ENCODE measurements at regions not wholly inside any gene's neighbourhood (a gene's known extent, or its start where the extent isn't known, plus 50 kb on each side); places are given as distances from the start of the nearest gene placed in this dataset.

- H3K36me3 ChIP-seq (ENCODE audit: control insufficient read depth in 2 of 3, insufficient read depth in 3 of 3, low read length in 3 of 3), result no peaks in the 10 kb centered on the region
- no peaks in the 10 kb centered on the region for H3K27me3 ChIP-seq (ENCODE audit: control insufficient read depth, insufficient read depth, low read length)
- intact Hi-C loops (cut with DNase I), result no loop called here
- no peak overlapping the region for H3K4me3 ChIP-seq (ENCODE audit: low read length in 3 of 3)
- H3K27ac ChIP-seq (ENCODE audit: low read depth in 2 of 2, low read length in 2 of 2), result no peak overlapping the region
- no peaks in the 10 kb centered on the region for H3K4me1 ChIP-seq (ENCODE audit: control insufficient read depth in 2 of 3, insufficient read depth in 2 of 3, low read depth in 1 of 3, low read length in 3 of 3)
- no peaks in the 10 kb centered on the region for H3K9me3 ChIP-seq (ENCODE audit: control insufficient read depth in 2 of 3, insufficient read depth in 1 of 3, low read length in 3 of 3)
- H3K9ac ChIP-seq (ENCODE audit: low read length in 3 of 3), result no peak overlapping the region
- TF ChIP-seq CTCF (IDR thresholded peaks at IDR 0.05; ENCODE audit: borderline replicate concordance, extremely low read depth, insufficient read depth), result no peak
- DNase-seq, result no peak
- FAIRE-seq, result no peak
Measured at GRCh38 chr17:79233916-79234551, 159.4 kb downstream of the ENGASE start.

GRCh38 chr17:79232957-79233356 lies 158.3 kb downstream of the ENGASE start:
- H3K9me3 ChIP-seq (ENCODE audit: control insufficient read depth in 2 of 3, insufficient read depth in 1 of 3, low read length in 3 of 3), result no peaks in the 10 kb centered on the region
- DNase-seq, result no peak
- no peak for TF ChIP-seq CTCF (IDR thresholded peaks at IDR 0.05; ENCODE audit: borderline replicate concordance, extremely low read depth, insufficient read depth)
- no peak overlapping the region for H3K27ac ChIP-seq (ENCODE audit: low read depth in 2 of 2, low read length in 2 of 2)
- no peaks in the 10 kb centered on the region for H3K36me3 ChIP-seq (ENCODE audit: control insufficient read depth in 2 of 3, insufficient read depth in 3 of 3, low read length in 3 of 3)
- no peaks in the 10 kb centered on the region for H3K4me1 ChIP-seq (ENCODE audit: control insufficient read depth in 2 of 3, insufficient read depth in 2 of 3, low read depth in 1 of 3, low read length in 3 of 3)
- no peak for FAIRE-seq
- H3K27me3 ChIP-seq (ENCODE audit: control insufficient read depth, insufficient read depth, low read length), result peaks cover 2% of the 10 kb centered on the region
- H3K9ac ChIP-seq (ENCODE audit: low read length in 3 of 3), result no peak overlapping the region
- no peak overlapping the region for H3K4me3 ChIP-seq (ENCODE audit: low read length in 3 of 3)
- intact Hi-C loops (cut with DNase I), result no loop called here

- no peak overlapping the region for H3K9ac ChIP-seq (ENCODE audit: low read length in 3 of 3)
- no peak overlapping the region for H3K4me3 ChIP-seq (ENCODE audit: low read length in 3 of 3)
- H3K36me3 ChIP-seq (ENCODE audit: control insufficient read depth in 2 of 3, insufficient read depth in 3 of 3, low read length in 3 of 3), result no peaks in the 10 kb centered on the region
- H3K9me3 ChIP-seq (ENCODE audit: control insufficient read depth in 2 of 3, insufficient read depth in 1 of 3, low read length in 3 of 3), result no peaks in the 10 kb centered on the region
- intact Hi-C loops (cut with DNase I), result no loop called here
- TF ChIP-seq CTCF (IDR thresholded peaks at IDR 0.05; ENCODE audit: borderline replicate concordance, extremely low read depth, insufficient read depth), result no peak
- no peak overlapping the region for H3K27ac ChIP-seq (ENCODE audit: low read depth in 2 of 2, low read length in 2 of 2)
- DNase-seq (no peak), FAIRE-seq (no peak)
- peaks cover 2% of the 10 kb centered on the region for H3K27me3 ChIP-seq (ENCODE audit: control insufficient read depth, insufficient read depth, low read length)
- no peaks in the 10 kb centered on the region for H3K4me1 ChIP-seq (ENCODE audit: control insufficient read depth in 2 of 3, insufficient read depth in 2 of 3, low read depth in 1 of 3, low read length in 3 of 3)
Measured at GRCh38 chr17:79231766-79232287, 157.2 kb downstream of the ENGASE start.

GRCh38 chr17:79230576-79230975 lies 156.0 kb downstream of the ENGASE start:
- Histone ChIP-seq H3K4me1 (ENCODE audit: control insufficient read depth in 2 of 3, insufficient read depth in 2 of 3, low read depth in 1 of 3, low read length in 3 of 3) (no peaks in the 10 kb centered on the region), H3K36me3 (ENCODE audit: control insufficient read depth in 2 of 3, insufficient read depth in 3 of 3, low read length in 3 of 3) (no peaks in the 10 kb centered on the region), H3K4me3 (ENCODE audit: low read length in 3 of 3) (no peak overlapping the region), H3K9me3 (ENCODE audit: control insufficient read depth in 2 of 3, insufficient read depth in 1 of 3, low read length in 3 of 3) (no peaks in the 10 kb centered on the region), H3K9ac (ENCODE audit: low read length in 3 of 3) (no peak overlapping the region), H3K27me3 (ENCODE audit: control insufficient read depth, insufficient read depth, low read length) (peaks cover 2% of the 10 kb centered on the region), H3K27ac (ENCODE audit: low read depth in 2 of 2, low read length in 2 of 2) (no peak overlapping the region)
- no peak for TF ChIP-seq CTCF (IDR thresholded peaks at IDR 0.05; ENCODE audit: borderline replicate concordance, extremely low read depth, insufficient read depth)
- DNase-seq, result no peak
- intact Hi-C loops (cut with DNase I), result no loop called here
- no peak for FAIRE-seq

Data from kidney (tissue), 13 donors.